NB4 (cell line): ENCODE measurements at regions not wholly inside any gene's neighbourhood (a gene's known extent, or its start where the extent isn't known, plus 50 kb on each side); places are given as distances from the start of the nearest gene placed in this dataset.

Experiments
- CTCF ChIP-seq: IDR thresholded peaks from one replicate; pipeline ENCODE4 v1.5.1; 2012; ENCODE audit warnings: low read depth, low read length
- POLR2A ChIP-seq: IDR thresholded peaks from 2 replicates; pipeline ENCODE4 v1.6.1; 2011; ENCODE audit warnings: mild to moderate bottlenecking; ENCODE audit not compliant: insufficient read length; ENCODE audit errors: extremely low read depth
- TF ChIP-seq, protein P1 (sequence below): IDR thresholded peaks from 2 replicates; pipeline ENCODE4 v1.6.1; 2011; ENCODE audit warnings: low read depth, low read length

- TF ChIP-seq, protein P1, sequence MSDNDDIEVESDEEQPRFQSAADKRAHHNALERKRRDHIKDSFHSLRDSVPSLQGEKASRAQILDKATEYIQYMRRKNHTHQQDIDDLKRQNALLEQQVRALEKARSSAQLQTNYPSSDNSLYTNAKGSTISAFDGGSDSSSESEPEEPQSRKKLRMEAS: no peak
- no peak for TF ChIP-seq CTCF
- TF ChIP-seq POLR2A: no peak
Observed at GRCh38 chr13:79011179-79011578, 352.2 kb upstream of the OBI1 start.
